KMS-11 (cell line): ENCODE measurements at regions not wholly inside any gene's neighbourhood (a gene's known extent, or its start where the extent isn't known, plus 50 kb on each side); places are given as distances from the start of the nearest gene placed in this dataset.

Experiments
- H2AFZ ChIP-seq: fragments of 200-600 bp; sonication (generic); 2 replicates; pipeline ENCODE4 v1.6.1; 2016; ENCODE audit warnings: antibody characterized with exemption, mixed run types, low read depth
- H3K27ac ChIP-seq: fragments of 200-600 bp; sonication (generic); 2 replicates; pipeline ENCODE4 v1.6.1; 2016; ENCODE audit warnings: mild to moderate bottlenecking, mixed run types
- H3K27me3 ChIP-seq: fragments of 200-600 bp; sonication (generic); 2 replicates; pipeline ENCODE4 v1.6.1; 2017; ENCODE audit warnings: mild to moderate bottlenecking, low read depth, mixed run types, moderate library complexity; ENCODE audit not compliant: insufficient read depth
- H3K36me3 ChIP-seq: fragments of 200-600 bp; sonication (generic); 2 replicates; pipeline ENCODE4 v1.6.1; 2017; ENCODE audit warnings: mild to moderate bottlenecking, mixed run types; ENCODE audit not compliant: insufficient read depth
- H3K4me1 ChIP-seq: fragments of 200-600 bp; sonication (generic); 2 replicates; pipeline ENCODE4 v1.6.1; 2016; ENCODE audit warnings: mild to moderate bottlenecking, low read depth, mixed run types; ENCODE audit not compliant: poor library complexity, severe bottlenecking
- H3K4me2 ChIP-seq: fragments of 200-600 bp; sonication (generic); 2 replicates; pipeline ENCODE4 v1.7.0; 2016; ENCODE audit warnings: mild to moderate bottlenecking, mixed run types
- H3K4me3 ChIP-seq: fragments of 200-600 bp; sonication (generic); IDR thresholded peaks from 2 replicates; pipeline ENCODE4 v1.6.1; 2017; ENCODE audit warnings: low read depth, low read length, mixed read lengths; ENCODE audit not compliant: insufficient read depth
- H3K79me2 ChIP-seq: fragments of 200-600 bp; sonication (generic); 2 replicates; pipeline ENCODE4 v1.6.1; 2016; ENCODE audit warnings: low read depth, mixed run types; ENCODE audit not compliant: insufficient read depth
- H3K9ac ChIP-seq: fragments of 200-600 bp; sonication (generic); 2 replicates; pipeline ENCODE4 v1.6.1; 2016; ENCODE audit warnings: mild to moderate bottlenecking, mixed run types
- H4K20me1 ChIP-seq: fragments of 200-600 bp; sonication (generic); 2 replicates; pipeline ENCODE4 v1.6.1; 2016; ENCODE audit warnings: mild to moderate bottlenecking, mixed run types; ENCODE audit not compliant: insufficient read depth
- CTCF ChIP-seq: fragments of 200-600 bp; sonication (generic); conservative IDR thresholded peaks from 2 replicates; pipeline ENCODE4 v1.6.1; 2017; ENCODE audit warnings: low read depth, mild to moderate bottlenecking, antibody characterized with exemption, low read length, moderate library complexity, mixed read lengths

- Histone ChIP-seq H3K27me3 (no peaks in the 10 kb centered on the region), H2AFZ (no peak overlapping the region), H4K20me1 (no peaks in the 10 kb centered on the region), H3K4me2 (no peak overlapping the region), H3K4me3 (no peak overlapping the region), H3K27ac (no peak overlapping the region), H3K9ac (no peak overlapping the region), H3K36me3 (no peaks in the 10 kb centered on the region), H3K79me2 (no peaks in the 10 kb centered on the region), H3K4me1 (no peaks in the 10 kb centered on the region)
- no peak for TF ChIP-seq CTCF
Observed at GRCh38 chrX:20317873-20318272, 51.2 kb upstream of the RPS6KA3 start.
